NT2/D1 (cell line): ENCODE measurements at regions not wholly inside any gene's neighbourhood (a gene's known extent, or its start where the extent isn't known, plus 50 kb on each side); places are given as distances from the start of the nearest gene placed in this dataset.

Source experiments
- DNase-seq: peaks from one replicate; pipeline ENCODE4 v3.0.0-alpha.2; 2011; ENCODE audit warnings: low read depth, low spot score
- H3K27me3 ChIP-seq: 2 replicates; pipeline ENCODE4 v1.6.0; 2011; ENCODE audit warnings: mild to moderate bottlenecking; ENCODE audit not compliant: insufficient read length, insufficient read depth
- H3K36me3 ChIP-seq: 2 replicates; pipeline ENCODE4 v1.6.1; 2011; ENCODE audit warnings: mild to moderate bottlenecking, low read length, mixed read lengths; ENCODE audit not compliant: insufficient read depth, insufficient read length
- H3K4me1 ChIP-seq: 2 replicates; pipeline ENCODE4 v1.5.1; 2011; ENCODE audit not compliant: insufficient read depth, insufficient read length
- H3K4me3 ChIP-seq: 2 replicates; pipeline ENCODE4 v1.5.1; 2011; ENCODE audit warnings: low read depth; ENCODE audit not compliant: insufficient read length
- H3K9ac ChIP-seq: 2 replicates; pipeline ENCODE4 v1.6.0; 2011; ENCODE audit warnings: low read depth; ENCODE audit not compliant: insufficient read length
- H3K9me3 ChIP-seq: 2 replicates; pipeline ENCODE4 v1.5.1; 2011; ENCODE audit warnings: mild to moderate bottlenecking, low read length; ENCODE audit not compliant: insufficient read depth
- SUZ12 ChIP-seq: IDR thresholded peaks from 2 replicates; pipeline ENCODE4 v1.6.1; 2011; ENCODE audit not compliant: insufficient read length, insufficient read depth; ENCODE audit errors: extremely low read depth
- YY1 ChIP-seq: IDR thresholded peaks from 2 replicates; pipeline ENCODE4 v1.6.1; 2011; ENCODE audit not compliant: insufficient read length, insufficient read depth
- ZNF274 ChIP-seq: IDR thresholded peaks from 2 replicates; pipeline ENCODE4 v1.6.1; 2011; ENCODE audit warnings: mild to moderate bottlenecking, low read depth, low read length

DNA sequence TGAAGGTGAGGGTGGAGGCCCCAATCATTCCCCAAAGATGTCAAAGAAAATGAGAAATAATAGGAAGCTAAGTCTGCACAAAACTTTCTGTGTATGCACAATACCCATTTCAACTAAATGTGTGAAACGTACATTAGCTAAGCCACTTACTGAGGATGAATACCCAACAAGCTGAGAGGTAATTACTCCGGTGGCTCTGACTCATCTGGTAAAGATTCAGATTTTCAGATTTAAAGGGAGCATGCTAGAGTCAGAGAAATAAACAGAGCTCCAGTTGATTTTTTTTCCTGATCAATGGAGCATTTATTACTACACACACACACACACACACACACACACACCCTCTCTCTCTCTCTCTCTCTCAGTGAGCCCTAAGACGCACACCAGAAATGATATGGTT is 194.8 kb upstream of the ARGLU1 start:
- Histone ChIP-seq H3K9ac (no peak overlapping the region), H3K4me1 (no peaks in the 10 kb centered on the region), H3K9me3 (peaks cover 6% of the 10 kb centered on the region; the same call in 1 of the 2 replicates), H3K27me3 (no peaks in the 10 kb centered on the region), H3K36me3 (no peaks in the 10 kb centered on the region), H3K4me3 (no peak overlapping the region)
- no peak for DNase-seq
- TF ChIP-seq ZNF274: no peak

DNA sequence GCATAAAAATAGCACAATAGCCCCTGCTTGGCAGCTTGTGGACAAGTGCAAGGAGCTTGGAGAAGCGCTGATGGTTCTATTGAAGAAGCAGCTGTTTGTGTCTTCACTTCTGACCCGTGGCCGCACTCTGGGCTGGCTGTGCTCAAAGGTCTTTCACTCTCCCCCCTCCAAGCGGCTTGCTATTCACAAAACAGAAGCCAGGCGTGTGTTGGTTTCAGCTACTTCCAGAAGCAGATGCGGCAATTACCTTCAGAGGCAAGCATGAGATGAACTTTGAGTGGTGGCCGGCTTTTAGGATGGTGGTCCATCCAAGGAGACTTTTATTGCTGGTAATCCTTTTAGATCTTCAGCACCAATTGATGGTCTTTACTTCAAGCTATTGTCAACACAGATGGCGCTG is 188.5 kb upstream of the ARGLU1 start:
- H3K9ac ChIP-seq: no peak overlapping the region
- DNase-seq: no peak
- no peak overlapping the region for H3K4me3 ChIP-seq
- no peaks in the 10 kb centered on the region for H3K4me1 ChIP-seq
- H3K36me3 ChIP-seq: no peaks in the 10 kb centered on the region
- no peaks in the 10 kb centered on the region for H3K9me3 ChIP-seq
- TF ChIP-seq YY1: no peak
- TF ChIP-seq SUZ12: no peak
- no peak for TF ChIP-seq ZNF274
- H3K27me3 ChIP-seq: no peaks in the 10 kb centered on the region

DNA sequence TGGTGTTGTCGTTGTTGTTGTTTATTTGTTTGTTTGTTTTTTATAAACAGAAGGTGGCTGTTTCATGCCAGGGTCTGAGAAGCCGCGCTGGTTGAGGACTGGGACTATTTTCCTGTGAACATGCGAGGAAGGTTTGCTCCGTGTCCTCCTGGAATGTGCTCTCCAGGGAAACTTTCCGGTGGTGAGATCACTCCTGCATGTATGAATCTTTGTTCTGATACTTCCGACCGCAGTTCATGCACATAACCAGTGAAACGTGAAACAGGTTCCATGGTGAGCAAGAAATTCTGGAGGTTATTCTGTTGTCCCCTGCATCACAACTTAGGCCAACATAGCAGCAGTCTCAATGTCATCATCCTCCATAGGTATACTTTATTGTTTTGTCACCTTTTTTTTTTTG is 187.6 kb upstream of the ARGLU1 start:
- Histone ChIP-seq H3K4me3 (no peak overlapping the region), H3K27me3 (no peaks in the 10 kb centered on the region), H3K9me3 (no peaks in the 10 kb centered on the region), H3K4me1 (no peaks in the 10 kb centered on the region), H3K9ac (no peak overlapping the region), H3K36me3 (no peaks in the 10 kb centered on the region)
- no peak for DNase-seq
- no peak for TF ChIP-seq ZNF274
- no peak for TF ChIP-seq YY1
- no peak for TF ChIP-seq SUZ12

DNA sequence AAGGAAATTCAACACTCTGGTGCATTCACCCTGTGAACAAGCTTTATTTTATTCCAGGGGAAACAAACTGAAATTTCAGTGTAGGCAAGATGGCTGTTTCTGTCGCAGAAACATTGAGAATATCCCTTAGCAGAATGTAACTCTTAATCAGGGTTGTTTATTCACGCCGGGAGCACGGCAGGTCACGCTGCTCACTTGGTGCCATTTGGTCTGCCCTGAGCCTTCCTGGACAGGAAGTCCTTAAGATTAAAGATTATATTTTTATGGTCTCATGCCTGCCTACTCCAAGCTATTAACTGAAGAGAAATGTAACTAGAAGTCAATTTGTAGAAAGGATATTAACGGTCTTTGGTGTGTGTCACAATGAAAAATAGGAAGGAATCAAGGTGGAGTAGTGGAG is 185.3 kb upstream of the ARGLU1 start:
- no peak for TF ChIP-seq YY1
- no peak for TF ChIP-seq ZNF274
- no peak for TF ChIP-seq SUZ12
- H3K27me3 ChIP-seq: no peaks in the 10 kb centered on the region
- no peaks in the 10 kb centered on the region for H3K9me3 ChIP-seq
- DNase-seq: no peak
- no peak overlapping the region for H3K4me3 ChIP-seq
- H3K36me3 ChIP-seq: no peaks in the 10 kb centered on the region
- no peaks in the 10 kb centered on the region for H3K4me1 ChIP-seq
- no peak overlapping the region for H3K9ac ChIP-seq

DNA sequence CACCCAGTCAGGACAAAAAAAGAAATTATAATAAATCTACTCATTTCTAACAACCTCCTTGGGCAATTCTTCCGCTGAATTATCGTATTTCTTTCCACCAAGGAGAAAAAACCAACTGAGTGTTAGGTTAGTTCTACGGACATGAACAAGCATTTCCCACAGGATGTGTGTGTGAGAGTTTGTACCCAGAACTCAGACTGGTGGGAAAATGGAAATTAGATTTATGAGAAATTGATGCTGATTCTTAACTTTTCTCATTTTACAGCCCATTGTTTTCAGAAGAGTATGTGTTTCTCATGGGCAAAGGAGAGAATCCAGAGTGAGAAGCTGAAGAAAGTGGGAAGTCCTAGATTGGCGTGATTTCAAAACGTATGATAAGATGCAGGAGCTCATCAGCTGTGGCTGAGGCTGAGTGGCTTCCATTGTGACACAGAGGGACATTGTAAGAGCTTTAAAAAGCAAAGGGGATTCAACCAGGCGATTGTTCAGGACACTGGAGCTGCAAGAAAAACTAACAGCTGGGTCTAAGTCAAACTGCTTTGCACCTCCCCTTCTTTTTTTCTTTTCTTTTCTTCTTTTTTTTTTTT is 184.7 kb upstream of the ARGLU1 start:
- Histone ChIP-seq H3K9me3 (no peaks in the 10 kb centered on the region), H3K4me1 (no peaks in the 10 kb centered on the region), H3K9ac (no peak overlapping the region), H3K36me3 (no peaks in the 10 kb centered on the region), H3K4me3 (no peak overlapping the region), H3K27me3 (no peaks in the 10 kb centered on the region)
- DNase-seq: no peak
- TF ChIP-seq YY1 (no peak), SUZ12 (no peak)

DNA sequence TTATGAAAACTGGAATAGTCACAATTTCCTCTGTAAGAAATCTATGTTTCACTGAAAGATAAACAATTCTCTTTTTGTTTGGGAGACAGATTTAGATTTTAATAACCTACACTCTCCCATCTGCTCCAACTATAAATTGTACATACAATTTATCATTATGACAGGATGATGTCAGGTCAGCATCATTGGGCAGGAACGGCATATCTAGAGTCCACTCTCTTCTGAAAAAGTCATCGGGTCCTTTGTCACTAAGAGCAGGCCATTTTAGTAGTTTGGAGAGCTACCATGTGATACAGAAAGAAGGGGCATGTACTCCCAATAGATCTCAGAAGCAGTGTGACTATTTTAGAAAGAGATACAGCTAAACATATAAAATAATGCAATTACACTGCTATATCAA is 180.8 kb upstream of the ARGLU1 start:
- Histone ChIP-seq H3K27me3 (no peaks in the 10 kb centered on the region), H3K4me1 (no peaks in the 10 kb centered on the region), H3K36me3 (no peaks in the 10 kb centered on the region), H3K4me3 (no peak overlapping the region), H3K9me3 (no peaks in the 10 kb centered on the region), H3K9ac (no peak overlapping the region)
- no peak for DNase-seq
- TF ChIP-seq ZNF274 (no peak), YY1 (no peak), SUZ12 (no peak)

DNA sequence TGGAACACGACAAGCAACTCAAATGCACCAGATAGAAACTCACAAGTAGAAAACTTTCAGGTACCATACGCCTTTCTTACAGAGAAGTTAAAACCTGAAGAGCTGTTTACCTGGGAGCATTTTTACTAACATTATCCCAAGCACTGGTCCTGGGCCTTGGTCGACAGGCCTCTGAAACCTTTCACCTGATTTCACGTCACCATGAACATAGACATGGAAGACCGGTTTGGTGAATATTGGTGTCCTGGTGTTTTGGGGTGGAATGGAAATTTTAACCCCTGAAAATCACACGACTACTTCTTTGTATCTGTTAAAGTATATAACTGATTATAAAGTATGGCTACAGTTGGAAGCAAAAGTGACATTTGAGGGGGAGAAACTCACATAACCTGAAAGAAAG is 176.6 kb upstream of the ARGLU1 start:
- H3K4me1 ChIP-seq: no peaks in the 10 kb centered on the region
- no peaks in the 10 kb centered on the region for H3K9me3 ChIP-seq
- no peak overlapping the region for H3K9ac ChIP-seq
- no peak overlapping the region for H3K4me3 ChIP-seq
- no peak for DNase-seq
- TF ChIP-seq SUZ12 (no peak), ZNF274 (no peak), YY1 (no peak)
- H3K36me3 ChIP-seq: no peaks in the 10 kb centered on the region
- H3K27me3 ChIP-seq: no peaks in the 10 kb centered on the region

DNA sequence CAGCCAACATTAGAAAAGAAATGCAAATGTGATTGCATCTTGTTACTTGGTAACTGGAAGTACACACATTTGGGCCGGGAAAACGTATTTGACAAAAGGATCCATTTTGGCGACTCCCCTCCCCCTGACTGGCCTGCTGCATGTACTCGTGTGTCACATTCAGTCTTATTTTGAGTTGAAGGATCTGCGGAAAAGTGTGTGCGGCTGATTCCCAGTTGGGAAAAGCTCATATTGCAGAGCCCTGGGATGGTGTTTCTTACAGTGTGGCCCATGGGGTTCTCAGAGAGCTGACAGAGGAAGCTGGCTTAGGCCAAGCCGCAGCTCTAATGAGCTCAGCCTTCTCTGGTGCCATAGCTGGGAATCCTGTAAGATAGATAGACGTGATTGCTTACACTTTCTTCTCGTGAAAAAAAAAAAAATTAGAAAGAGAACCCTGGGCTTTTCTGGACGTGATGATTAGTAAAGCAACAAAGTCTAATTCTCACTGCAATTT is 170.3 kb upstream of the ARGLU1 start:
- no peaks in the 10 kb centered on the region for H3K4me1 ChIP-seq
- TF ChIP-seq ZNF274 (no peak), SUZ12 (no peak), YY1 (no peak)
- no peak overlapping the region for H3K9ac ChIP-seq

More for the DNA sequence above, 170.3 kb upstream of the ARGLU1 start:
- no peaks in the 10 kb centered on the region for H3K27me3 ChIP-seq
- H3K4me3 ChIP-seq: no peak overlapping the region
- DNase-seq: no peak
- H3K36me3 ChIP-seq: no peaks in the 10 kb centered on the region
- no peaks in the 10 kb centered on the region for H3K9me3 ChIP-seq
